GM19099 (cell line): ENCODE measurements at regions not wholly inside any gene's neighbourhood (a gene's known extent, or its start where the extent isn't known, plus 50 kb on each side); places are given as distances from the start of the nearest gene placed in this dataset.

Source experiments
- POLR2A ChIP-seq: IDR thresholded peaks from 3 replicates; pipeline ENCODE4 v1.6.1; 2011; ENCODE audit warnings: low read depth; ENCODE audit not compliant: insufficient read length; ENCODE audit errors: extremely low read depth

DNA sequence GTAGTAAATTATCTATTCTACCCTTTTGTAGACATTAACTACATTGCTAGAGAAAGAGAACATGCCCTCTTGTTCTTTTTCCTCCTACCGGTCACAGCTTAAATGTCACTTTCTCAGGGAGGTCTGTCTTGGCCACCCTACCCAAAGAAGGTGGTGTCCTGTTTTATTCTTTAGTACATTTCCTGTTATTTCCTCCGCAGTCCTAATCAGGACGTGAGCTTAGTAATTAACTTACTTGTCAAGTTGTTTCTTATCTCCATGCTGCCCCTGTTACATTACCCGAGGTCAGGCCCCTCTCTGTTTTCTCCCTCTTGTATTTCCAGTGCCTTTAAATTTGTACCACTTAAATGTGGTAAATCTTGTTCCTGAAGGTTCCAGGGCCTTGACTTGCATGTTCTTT, 73.7 kb upstream of the RMDN2 start:
- TF ChIP-seq POLR2A = no peak

DNA sequence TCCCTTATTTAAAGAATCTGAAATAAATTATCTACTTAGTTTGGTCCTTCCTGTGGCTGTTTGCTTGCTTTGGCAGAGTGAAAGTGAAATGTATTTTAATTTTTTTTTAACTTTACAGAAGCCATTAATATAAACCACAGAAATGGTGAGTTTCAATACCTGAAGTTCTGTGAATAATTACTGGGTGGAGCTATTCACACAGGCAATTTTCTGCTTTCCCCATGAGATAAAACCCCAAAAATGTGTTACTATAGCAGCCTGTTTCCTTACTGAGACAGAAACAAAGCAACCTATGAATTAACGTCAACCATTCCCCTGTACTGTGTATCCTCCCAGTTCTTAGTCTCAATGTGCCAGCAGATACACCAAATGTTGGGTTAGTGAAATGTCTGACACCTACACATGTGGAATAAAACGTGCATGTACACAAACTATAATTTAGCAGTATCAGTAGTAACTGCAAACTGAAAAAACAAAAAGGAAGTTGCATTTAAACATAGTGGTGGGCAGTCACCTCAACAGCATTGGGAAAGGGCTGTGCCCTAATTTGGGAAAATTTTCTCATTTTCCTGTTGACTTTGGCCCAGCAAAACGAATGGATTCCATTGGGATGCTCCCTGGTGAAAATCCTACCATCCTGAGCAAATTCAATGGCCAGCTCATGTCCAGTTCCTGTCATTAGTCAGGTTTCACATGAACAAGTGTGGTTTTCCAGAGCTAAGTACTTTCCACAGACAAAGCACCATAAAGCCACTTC, 73.1 kb upstream of the RMDN2 start:
- no peak for TF ChIP-seq POLR2A

DNA sequence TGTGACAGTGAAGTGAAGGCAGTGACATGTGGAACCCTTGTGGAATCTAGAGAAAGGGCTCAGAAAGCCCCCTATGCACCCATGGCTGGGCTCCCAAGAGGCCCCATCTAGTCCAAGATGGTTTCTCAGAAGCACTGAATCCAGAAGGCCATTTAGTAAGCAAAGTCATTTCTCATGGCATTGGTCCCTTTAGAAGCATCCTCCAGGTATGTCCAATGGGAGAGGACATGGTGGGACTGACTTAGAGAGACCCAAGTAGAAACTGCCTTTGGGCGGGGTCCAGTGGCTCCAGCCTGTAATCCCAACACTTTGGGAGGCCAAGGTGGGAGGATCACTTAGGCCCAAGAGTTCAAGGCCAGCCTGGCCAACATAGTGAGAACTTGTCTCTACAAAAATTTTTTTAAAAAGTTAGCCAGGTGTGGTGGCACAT, 72.5 kb upstream of the RMDN2 start:
- TF ChIP-seq POLR2A = no peak

DNA sequence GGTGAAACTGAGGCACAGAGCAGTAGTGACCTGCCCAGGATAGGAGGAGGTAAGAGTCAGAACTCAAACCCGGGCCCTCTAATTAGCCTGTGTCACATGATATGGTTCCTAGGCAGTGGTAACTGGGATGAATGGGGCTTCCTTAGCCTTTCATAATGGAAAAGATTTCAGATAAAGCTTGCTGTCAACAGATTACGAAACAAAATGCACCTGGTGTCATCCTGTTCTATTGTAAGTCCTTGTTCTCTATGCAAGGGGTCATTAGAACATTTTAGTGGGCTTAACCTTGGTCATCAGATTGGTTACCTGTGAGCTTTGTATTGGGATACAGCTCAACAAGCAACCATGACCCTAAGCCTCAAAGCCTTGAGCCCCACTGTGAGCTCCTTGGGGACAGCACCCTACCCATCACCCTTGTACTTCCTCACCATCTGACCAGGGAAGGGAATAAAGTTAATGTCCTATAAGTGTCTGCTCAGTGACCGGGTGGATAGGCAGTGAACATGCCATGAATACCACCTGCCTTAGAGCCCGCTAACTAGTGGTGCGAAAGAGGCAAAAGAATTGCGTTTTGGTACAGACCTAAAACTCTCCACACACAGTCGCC, 70.3 kb upstream of the RMDN2 start:
- no peak for TF ChIP-seq POLR2A

DNA sequence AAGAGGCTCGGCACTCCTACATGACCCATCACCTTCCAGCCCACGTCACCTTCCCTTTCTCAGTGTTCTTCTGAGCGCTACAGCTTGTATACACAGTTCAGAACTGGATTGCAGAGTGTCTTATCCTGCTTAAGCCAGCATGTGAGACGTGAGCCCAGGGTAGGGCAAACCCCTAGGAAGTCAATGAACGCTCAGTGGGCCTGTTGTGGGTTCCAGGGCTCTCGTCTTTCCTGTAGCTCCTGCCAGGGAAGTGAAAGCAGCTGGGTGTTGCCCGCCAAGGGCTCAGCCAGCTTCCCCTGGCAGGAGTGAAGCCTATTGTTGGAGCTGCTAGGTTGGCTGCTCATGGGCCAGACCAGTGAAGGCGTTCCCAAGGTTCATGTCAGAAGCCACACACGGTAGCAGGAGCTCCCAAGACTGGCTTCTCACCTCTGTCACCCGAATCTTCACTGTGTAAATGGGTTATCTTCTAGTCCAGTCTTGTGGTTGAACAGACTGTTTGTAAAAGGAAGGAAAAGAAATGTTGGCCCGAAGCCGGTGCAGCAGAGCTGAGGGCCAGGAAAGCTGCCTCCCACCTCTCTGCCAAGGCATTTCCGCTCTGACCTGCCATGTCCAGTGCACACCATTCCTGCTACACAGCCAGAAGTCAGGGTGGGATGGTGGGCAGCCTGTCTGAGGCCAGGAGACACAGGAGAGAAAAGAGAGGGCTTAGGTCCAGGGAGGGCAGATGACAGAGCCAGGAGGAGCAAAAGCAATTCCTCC, 69.6 kb upstream of the RMDN2 start:
- no peak for TF ChIP-seq POLR2A

DNA sequence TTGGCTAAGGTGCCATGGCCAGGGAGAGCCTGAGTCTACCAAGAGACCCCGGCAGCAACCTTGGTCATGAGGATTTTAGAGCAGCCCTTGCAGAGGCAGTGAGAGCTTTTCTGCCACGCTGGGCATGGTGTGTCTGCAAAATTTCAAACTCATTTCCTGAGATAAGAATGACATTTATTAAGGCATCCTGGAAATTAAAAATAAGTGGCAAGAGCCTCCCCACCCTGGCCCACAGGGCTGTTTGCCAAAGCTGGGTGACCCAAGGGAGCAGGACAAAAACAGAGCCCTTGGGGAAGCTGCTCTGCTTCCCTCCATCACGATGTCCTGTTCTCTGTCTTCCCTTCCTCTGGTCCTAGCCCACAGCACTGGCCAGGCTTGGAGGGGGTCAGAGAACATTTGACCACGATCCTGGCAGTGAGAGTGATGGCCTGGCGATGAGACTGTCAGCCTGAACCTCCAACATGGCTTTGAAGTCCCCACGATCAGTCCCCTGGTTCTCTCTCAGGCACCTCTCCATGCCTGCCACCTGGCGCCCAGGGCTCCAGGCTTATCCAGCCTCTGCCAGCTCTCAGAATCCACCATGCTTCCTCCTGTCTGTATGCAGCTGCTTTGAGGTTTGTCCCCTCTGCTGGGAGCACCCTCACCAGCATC, 68.9 kb upstream of the RMDN2 start:
- no peak for TF ChIP-seq POLR2A

DNA sequence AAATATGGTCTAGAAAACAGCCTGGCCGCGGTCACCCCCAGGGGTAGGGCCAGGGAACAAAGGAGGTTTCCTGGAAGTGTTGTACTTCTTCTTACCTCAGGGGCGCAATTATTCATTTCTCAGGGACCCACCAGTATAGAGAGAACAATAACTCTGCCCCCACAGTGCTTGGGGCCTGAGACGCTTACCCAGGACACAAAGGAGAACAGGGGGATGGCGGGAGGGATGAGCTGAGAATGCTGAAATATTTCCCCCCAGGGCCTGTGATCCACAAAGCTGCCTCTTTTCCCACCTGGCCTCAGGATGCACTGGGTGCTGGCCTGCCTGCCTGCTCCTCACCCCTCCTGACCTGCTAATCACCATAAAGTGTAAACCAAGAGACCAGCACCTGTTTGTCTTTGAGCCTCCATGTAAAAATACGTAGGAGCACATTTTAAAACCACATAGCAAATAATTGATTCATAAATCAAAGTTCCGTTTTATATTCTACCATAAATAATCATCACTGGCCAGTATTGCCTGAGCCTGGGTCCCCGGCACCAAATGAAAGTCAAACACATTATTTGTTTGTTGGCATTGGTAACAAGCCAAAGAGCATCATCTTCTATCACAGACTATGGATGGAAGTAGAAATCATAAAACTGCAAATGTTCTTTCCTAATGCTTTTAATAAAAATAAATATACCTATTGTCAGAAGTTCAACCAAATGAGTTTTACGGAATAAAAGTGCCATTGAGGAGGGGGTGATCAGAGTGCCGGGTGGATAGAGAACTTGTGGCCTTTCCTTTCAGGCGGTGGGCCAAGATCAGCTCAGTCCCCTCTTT, 67.3 kb upstream of the RMDN2 start:
- no peak for TF ChIP-seq POLR2A

DNA sequence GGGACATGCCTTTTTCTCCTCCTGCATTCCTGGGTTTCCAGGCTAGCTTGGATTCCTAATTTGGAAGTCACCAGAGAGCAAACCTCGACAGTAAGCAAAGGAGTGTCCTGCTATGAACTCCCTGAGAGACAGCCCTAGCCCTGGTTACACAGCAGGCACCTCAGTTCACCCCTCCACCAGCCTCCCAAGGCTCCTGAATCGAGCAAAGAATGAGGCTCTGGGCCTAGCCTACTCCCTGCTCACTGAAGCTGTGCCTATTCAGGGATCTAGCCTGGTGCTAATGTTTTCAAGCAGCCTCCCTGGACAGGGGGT, 66.7 kb upstream of the RMDN2 start:
- TF ChIP-seq POLR2A = no peak

DNA sequence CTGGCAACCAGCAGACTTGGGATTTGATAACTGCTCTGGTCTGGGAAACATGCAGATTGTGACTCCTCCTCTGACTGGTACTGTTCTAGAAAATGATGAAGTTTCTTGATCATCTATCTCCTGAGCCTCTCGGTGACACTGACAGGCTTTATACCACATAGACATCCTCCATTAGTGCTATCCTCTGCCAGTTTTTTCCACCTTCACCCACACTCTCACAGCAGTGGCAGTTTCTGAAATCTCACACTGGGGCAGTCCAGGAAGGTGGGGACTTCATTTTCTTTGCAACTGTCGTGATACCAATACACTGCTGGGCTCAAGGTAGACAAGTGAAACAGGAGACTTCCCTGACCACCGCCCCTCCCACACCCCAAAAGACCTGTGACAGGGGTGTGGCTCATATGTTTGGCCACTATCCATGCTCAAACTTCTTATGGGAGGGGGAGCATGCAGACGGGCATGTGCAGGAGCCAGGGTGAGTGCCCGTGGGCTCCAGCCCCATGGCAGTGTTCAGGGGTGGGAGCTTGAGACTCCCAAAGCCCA, 66.3 kb upstream of the RMDN2 start:
- no peak for TF ChIP-seq POLR2A

DNA sequence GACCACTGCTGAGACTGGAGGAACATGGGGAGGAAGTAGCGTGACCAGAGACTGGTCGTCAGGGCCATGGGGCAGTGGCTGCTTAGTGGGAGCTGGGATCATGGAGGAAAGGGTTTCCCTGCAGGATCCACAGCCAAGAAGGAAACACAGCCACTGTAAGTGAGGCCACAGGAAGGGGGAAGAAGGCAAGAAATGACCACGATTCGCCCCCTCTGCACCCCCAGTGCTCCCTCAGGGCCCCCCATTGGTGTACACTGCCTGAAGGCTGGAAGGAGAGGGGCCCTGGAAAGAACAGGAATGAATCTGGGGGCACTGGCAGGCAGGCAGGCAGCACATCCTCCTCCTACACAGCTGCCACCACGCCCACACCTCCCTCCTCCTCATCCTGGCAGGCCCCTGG, 62.5 kb upstream of the RMDN2 start:
- no peak for TF ChIP-seq POLR2A

DNA sequence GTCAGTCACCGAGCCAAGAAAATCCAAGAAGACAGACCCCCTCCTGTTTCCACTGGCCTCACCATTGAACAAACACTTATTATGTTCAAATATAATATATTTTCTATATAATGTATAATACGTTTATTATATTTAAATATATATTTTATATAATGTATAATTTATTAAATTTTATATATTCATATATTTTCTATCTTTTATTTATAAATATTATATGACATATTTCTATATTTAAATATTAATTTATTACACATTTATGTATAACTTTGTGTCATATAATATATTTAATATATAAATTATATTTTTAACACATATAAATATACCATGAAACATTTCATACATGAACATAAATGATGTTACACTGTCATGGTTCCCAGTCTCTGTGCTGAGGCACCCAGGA, 60.9 kb upstream of the RMDN2 start:
- no peak for TF ChIP-seq POLR2A

DNA sequence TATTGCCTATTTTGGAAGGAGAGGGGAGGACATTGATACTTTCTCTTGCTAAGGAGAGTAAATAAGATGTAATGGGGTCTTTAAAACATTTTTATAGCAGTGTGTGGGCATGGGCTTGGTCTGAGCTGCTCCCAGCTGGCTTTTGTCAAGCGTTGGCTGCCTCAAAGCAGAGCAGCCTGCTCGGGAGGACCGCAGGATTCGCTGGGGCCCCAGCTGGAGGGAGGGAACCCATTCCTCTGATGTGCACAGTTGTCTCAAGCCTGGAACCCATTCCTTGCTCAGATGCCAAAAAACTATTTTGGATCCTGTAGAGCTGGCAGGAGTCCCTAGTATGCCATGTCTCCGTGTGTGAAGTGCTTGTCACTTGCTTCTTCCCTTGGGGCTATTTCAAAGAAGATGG, 59.4 kb upstream of the RMDN2 start:
- no peak for TF ChIP-seq POLR2A

DNA sequence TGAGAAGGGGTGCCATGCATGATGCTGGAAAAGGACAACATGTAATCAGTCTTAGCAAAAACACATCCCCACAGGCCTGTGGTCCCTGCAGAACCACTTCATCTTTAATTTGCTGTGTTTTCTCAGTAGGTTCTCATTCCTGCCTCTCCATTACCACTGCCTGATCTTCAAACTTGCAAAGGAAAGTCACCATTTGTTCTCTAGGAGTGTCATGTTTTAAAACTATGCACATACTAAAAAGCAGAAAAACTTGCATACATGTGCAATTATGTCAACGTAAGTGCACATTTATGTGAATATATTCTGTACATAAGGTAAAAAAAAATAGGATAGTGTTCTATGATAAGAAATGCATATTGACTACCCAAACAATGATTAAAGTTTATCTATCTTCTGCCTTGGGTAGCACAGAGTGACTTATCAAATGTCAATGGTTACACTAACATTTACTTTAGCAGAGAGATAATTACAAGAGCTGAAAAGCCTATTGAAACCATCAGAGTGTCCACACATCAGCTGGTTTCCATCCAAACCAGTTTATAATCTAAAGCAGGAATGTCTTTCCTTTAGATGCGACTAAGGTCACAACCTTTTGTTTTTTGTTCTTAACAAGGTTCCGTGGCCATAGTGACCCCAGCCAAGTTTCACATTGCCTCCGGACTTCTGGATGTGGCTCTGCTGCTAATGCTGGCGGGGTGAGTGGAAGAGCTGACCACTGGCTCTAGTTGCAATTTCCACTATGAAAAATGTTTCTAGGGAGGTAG, 58.7 kb upstream of the RMDN2 start:
- TF ChIP-seq POLR2A = no peak

DNA sequence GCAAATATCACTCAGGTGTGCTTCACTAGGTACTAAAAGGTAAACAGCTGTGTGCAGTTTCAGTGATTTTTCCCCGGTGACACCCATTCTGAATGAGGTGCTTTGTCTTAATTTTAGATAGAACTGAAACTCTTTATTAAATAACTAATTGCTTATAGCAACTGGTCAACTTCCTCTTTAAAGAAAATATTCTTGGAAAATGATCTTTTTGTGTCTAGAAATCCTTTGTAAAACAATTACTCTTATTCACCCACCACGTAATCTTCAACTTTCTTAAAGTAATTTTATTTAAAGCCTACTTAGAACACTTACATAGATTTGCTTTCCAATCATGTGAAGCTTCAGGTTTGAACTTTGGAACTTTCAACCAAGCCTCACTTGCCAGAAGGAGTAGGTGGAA, 57.9 kb upstream of the RMDN2 start:
- no peak for TF ChIP-seq POLR2A
